GM10248 (cell line): ENCODE measurements at regions not wholly inside any gene's neighbourhood (a gene's known extent, or its start where the extent isn't known, plus 50 kb on each side); places are given as distances from the start of the nearest gene placed in this dataset.
"Not testable (repeated sequence)": the region's sequence is repeated elsewhere in the genome, so short reads cannot be mapped to it uniquely, and the experiment has no call there.

Experiments
- CTCF ChIA-PET: fragments of 300-600 bp; sonication (Branson Sonifier 250); formaldehyde crosslinking; extraction: SDS; loops from one replicate; lab custom pipeline; 2021; ENCODE audit warnings: antibody characterized with exemption; lab: Yijun Ruan, JAX
- POLR2A ChIA-PET: fragments of 350-650 bp; sonication (Branson Sonifier 250); formaldehyde crosslinking; extraction: SDS; loops from one replicate; lab custom pipeline; 2020; ENCODE audit warnings: antibody characterized with exemption; lab: Yijun Ruan, JAX
- DNase-seq: peaks from one replicate; pipeline ENCODE4 v3.0.0; 2012; ENCODE audit errors: extremely low spot score
- TF ChIP-seq, protein P1 (sequence below): IDR thresholded peaks from 2 replicates; pipeline ENCODE4 v1.5.1; 2012; ENCODE audit warnings: mild to moderate bottlenecking, low read depth; ENCODE audit errors: extremely low read depth, missing control alignments, control extremely low read depth

- ChIA-PET POLR2A (no interaction called here), CTCF (no interaction called here)
- TF ChIP-seq, protein P1, sequence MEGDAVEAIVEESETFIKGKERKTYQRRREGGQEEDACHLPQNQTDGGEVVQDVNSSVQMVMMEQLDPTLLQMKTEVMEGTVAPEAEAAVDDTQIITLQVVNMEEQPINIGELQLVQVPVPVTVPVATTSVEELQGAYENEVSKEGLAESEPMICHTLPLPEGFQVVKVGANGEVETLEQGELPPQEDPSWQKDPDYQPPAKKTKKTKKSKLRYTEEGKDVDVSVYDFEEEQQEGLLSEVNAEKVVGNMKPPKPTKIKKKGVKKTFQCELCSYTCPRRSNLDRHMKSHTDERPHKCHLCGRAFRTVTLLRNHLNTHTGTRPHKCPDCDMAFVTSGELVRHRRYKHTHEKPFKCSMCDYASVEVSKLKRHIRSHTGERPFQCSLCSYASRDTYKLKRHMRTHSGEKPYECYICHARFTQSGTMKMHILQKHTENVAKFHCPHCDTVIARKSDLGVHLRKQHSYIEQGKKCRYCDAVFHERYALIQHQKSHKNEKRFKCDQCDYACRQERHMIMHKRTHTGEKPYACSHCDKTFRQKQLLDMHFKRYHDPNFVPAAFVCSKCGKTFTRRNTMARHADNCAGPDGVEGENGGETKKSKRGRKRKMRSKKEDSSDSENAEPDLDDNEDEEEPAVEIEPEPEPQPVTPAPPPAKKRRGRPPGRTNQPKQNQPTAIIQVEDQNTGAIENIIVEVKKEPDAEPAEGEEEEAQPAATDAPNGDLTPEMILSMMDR, result no peak
- DNase-seq, result no peak
These were observed 361.6 kb upstream of the PLD5 start for GRCh38 chr1:242886137-242886536.

GRCh38 chr1:242880022-242880421 is 355.5 kb upstream of the PLD5 start:
- CTCF ChIA-PET, DNase-seq, POLR2A ChIA-PET: not testable (repeated sequence)

DNA sequence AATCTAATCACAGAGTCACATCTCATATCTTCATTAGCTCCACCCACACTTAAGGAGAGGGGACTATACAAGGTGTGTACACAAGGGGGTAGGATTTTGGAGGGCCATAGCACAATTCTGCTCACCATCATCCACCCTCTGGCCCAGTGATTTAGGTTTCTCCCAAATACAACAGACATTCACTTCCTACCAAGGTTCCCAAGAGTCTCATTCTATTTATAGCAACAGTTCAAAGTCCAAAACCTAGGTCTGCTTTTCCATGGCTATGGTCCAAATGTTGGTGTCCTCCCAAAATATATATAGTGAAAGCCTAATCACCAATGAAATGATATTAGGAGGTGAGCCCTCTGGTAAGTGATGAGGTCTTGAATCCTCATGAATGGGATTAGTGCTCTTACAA is 353.2 kb upstream of the PLD5 start:
- CTCF ChIA-PET, result no interaction called here
- TF ChIP-seq, protein P1, result no peak
- POLR2A ChIA-PET, result no interaction called here
- DNase-seq, result no peak

DNA sequence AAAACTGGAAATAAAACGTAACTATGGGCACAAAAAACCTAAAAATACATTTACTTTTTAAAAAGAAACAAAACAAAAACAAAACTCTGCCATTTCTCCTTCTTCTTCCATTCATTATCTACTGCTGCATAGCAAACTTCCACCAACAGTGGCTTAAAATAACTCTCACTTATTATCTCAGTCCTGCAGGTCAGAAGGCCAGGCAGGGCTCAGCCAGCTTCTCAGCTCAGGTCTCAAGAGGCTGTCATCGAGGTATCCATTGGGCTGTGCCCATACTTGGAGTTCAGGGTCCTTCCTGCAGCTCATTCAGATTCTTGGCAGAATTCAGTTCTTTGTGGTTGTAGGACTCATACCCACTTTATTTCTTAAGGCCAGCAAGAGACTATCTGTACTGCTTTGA is 352.7 kb upstream of the PLD5 start:
- CTCF ChIA-PET, result no interaction called here
- POLR2A ChIA-PET, result no interaction called here
- DNase-seq, result no peak
- TF ChIP-seq, protein P1, result no peak

DNA sequence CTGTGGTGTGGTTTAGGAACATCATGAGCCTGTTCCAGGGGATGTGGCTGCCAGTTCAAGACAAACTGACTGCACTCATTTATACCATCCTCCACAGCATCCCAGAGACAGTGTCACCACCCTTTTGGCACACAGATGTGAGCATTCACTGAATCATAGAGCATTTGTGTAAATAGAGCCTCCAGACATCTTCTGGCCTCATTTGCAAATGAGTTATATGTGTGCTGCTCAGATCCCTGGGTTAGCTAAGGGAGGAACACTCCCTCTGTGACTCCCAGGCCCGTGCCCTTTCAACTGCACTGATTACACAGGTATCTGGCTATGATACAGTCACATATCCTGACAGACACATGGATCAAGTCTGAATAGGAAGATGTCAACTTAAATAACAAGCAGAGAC is 351.5 kb upstream of the PLD5 start:
- ChIA-PET POLR2A (no interaction called here), CTCF (no interaction called here)
- no peak for DNase-seq
- TF ChIP-seq, protein P1, result no peak

- DNase-seq, result no peak
- POLR2A ChIA-PET, result no interaction called here
- TF ChIP-seq, protein P1, result no peak
- CTCF ChIA-PET, result no interaction called here
These were observed 349.2 kb upstream of the PLD5 start for GRCh38 chr1:242873661-242874060.

DNA sequence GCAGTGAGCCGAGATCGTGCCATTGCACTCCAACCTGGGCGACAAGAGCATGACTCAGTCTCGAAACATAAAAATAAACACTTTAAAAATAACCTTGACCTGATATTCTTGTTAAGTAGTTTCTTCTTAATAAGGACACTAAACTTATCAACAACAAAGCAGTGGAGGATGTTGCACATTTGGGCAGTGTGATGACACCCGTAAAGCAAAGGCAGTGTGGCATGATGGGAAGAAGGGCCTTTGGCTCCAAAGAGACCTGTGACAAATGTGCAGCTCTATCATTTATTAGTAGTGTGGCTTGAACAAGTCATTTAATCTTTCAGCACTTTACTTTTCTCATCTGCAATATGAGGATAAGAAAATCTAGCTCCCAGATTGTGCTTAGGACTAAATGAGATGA is 348.0 kb upstream of the PLD5 start:
- TF ChIP-seq, protein P1, result no peak
- POLR2A ChIA-PET, result no interaction called here
- no peak for DNase-seq
- CTCF ChIA-PET, result no interaction called here
